IMR-90 (cell line): ENCODE measurements at regions not wholly inside any gene's neighbourhood (a gene's known extent, or its start where the extent isn't known, plus 50 kb on each side); places are given as distances from the start of the nearest gene placed in this dataset.
A peak's percentile ranks its signal among the peaks of the same experiment; 100 is the strongest.

Experiments used
- ATAC-seq: fragments of 200-7000 bp; cut with Tn5 transposase; 2 replicates; pipeline ENCODE4 v1.9.1; 2020; ENCODE audit warnings: low read depth, mild to moderate bottlenecking, moderate library complexity
- BruUV-seq: library from RNA; stranded (reverse); fragments of 400-500 nt; replicated peaks from 2 replicates; lab custom pipeline; 2021; lab: Mats Ljungman, UMichigan
- CTCF ChIA-PET: fragments of 300-600 bp; formaldehyde crosslinking; extraction: SDS; loops from one replicate; lab custom pipeline; 2021; ENCODE audit warnings: antibody characterized with exemption; lab: Yijun Ruan, JAX
- POLR2A ChIA-PET: fragments of 300-600 bp; sonication (Branson Sonifier 250); formaldehyde crosslinking; loops from one replicate; lab custom pipeline; 2022; ENCODE audit warnings: antibody characterized with exemption; ENCODE audit not compliant: unreplicated experiment; lab: Charles Lee
- DNase-seq: peaks from one replicate; pipeline ENCODE4 v3.0.0; 2013
- H2AFZ ChIP-seq: replicated peaks from 2 replicates; pipeline ENCODE3; 2013; ENCODE audit warnings: low read length, mild to moderate bottlenecking; ENCODE audit not compliant: poor library complexity
- H2AK5ac ChIP-seq: 2 replicates; pipeline ENCODE4 v1.6.1; 2013; ENCODE audit warnings: low read depth, low read length, inconsistent platforms
- H2AK9ac ChIP-seq: replicated peaks from 2 replicates; pipeline ENCODE3; 2013; ENCODE audit warnings: mild to moderate bottlenecking, low read depth, low read length, moderate library complexity; ENCODE audit not compliant: poor library complexity
- H2BK120ac ChIP-seq: 2 replicates; pipeline ENCODE4 v1.6.1; 2013; ENCODE audit warnings: low read depth, low read length, inconsistent platforms
- H2BK15ac ChIP-seq: 3 replicates; pipeline ENCODE4 v1.6.1; 2013; ENCODE audit warnings: low read depth, low read length, inconsistent platforms
- H2BK20ac ChIP-seq: 2 replicates; pipeline ENCODE4 v1.6.1; 2013; ENCODE audit warnings: low read depth, mild to moderate bottlenecking, inconsistent platforms, low read length, moderate library complexity
- H2BK5ac ChIP-seq: 2 replicates; pipeline ENCODE4 v1.6.1; 2013; ENCODE audit warnings: mild to moderate bottlenecking, low read depth, low read length, inconsistent platforms; ENCODE audit not compliant: poor library complexity, severe bottlenecking
- H3K14ac ChIP-seq: replicated peaks from 2 replicates; pipeline ENCODE4 v1.6.1; 2013; ENCODE audit warnings: low read depth, low read length, inconsistent platforms
- H3K18ac ChIP-seq: 2 replicates; pipeline ENCODE4 v1.6.1; 2013; ENCODE audit warnings: low read depth, low read length, control low read depth
- H3K23ac ChIP-seq: 2 replicates; pipeline ENCODE4 v1.6.1; 2013; ENCODE audit warnings: low read depth, low read length, inconsistent platforms
- H3K27ac ChIP-seq: 2 replicates; pipeline ENCODE4 v1.5.1; 2013; ENCODE audit warnings: mild to moderate bottlenecking, control low read depth, low read length; ENCODE audit not compliant: insufficient read depth
- H3K27me3 ChIP-seq: 2 replicates; pipeline ENCODE4 v1.6.1; 2013; ENCODE audit warnings: low read length; ENCODE audit not compliant: control insufficient read depth, insufficient read depth
- H3K36me3 ChIP-seq: 2 replicates; pipeline ENCODE4 v1.6.1; 2013; ENCODE audit warnings: low read length, mixed read lengths; ENCODE audit not compliant: control insufficient read depth, insufficient read depth
- H3K4ac ChIP-seq: 2 replicates; pipeline ENCODE4 v1.6.1; 2013; ENCODE audit warnings: low read depth, low read length, inconsistent platforms
- H3K4me1 ChIP-seq: 2 replicates; pipeline ENCODE4 v1.6.1; 2013; ENCODE audit warnings: low read length, mixed read lengths; ENCODE audit not compliant: control insufficient read depth, insufficient read depth
- H3K4me2 ChIP-seq: 2 replicates; pipeline ENCODE4 v1.6.1; 2013; ENCODE audit warnings: low read depth, mild to moderate bottlenecking, control low read depth, low read length, moderate library complexity
- H3K4me3 ChIP-seq: 2 replicates; pipeline ENCODE4 v1.5.1; 2013; ENCODE audit warnings: low read depth, mild to moderate bottlenecking, control low read depth, low read length, moderate library complexity; ENCODE audit not compliant: insufficient read depth
- H3K56ac ChIP-seq: 2 replicates; pipeline ENCODE4 v1.6.1; 2013; ENCODE audit warnings: low read length, inconsistent platforms; ENCODE audit not compliant: insufficient read depth; ENCODE audit errors: extremely low read depth
- H3K79me1 ChIP-seq, 2 experiments: 2 replicates each; pipeline ENCODE4 v1.6.1; 2013; ENCODE audit warnings: low read length in 2 of 2, inconsistent platforms in 1 of 2, low read depth in 1 of 2
- H3K9ac ChIP-seq: 2 replicates; pipeline ENCODE4 v1.6.1; 2013; ENCODE audit warnings: low read depth, low read length, control low read depth
- H3K9me1 ChIP-seq: 2 replicates; pipeline ENCODE4 v1.6.1; 2013; ENCODE audit warnings: low read length, inconsistent platforms; ENCODE audit not compliant: insufficient read depth
- H3K9me3 ChIP-seq: 2 replicates; pipeline ENCODE4 v1.6.1; 2013; ENCODE audit warnings: low read length; ENCODE audit not compliant: control insufficient read depth, insufficient read depth
- H4K20me1 ChIP-seq: 2 replicates; pipeline ENCODE4 v1.6.1; 2013; ENCODE audit warnings: low read length, inconsistent platforms; ENCODE audit not compliant: insufficient read depth
- H4K5ac ChIP-seq: 2 replicates; pipeline ENCODE4 v1.6.1; 2013; ENCODE audit warnings: mild to moderate bottlenecking, low read depth, low read length, control low read depth
- H4K8ac ChIP-seq, 2 experiments: 2 replicates each; pipeline ENCODE4 v1.6.1; 2013; ENCODE audit warnings: low read depth in 2 of 2, low read length in 2 of 2, control low read depth in 1 of 2, inconsistent platforms in 1 of 2
- H4K91ac ChIP-seq: 2 replicates; pipeline ENCODE4 v1.6.1; 2013; ENCODE audit warnings: low read depth, low read length, inconsistent platforms; ENCODE audit not compliant: insufficient read depth
- CEBPB ChIP-seq: IDR thresholded peaks from 2 replicates; pipeline ENCODE4 v1.6.1; 2012; ENCODE audit warnings: low read depth, low read length, improper control_type of control experiment
- MAZ ChIP-seq: IDR thresholded peaks from 2 replicates; pipeline ENCODE4 v1.6.1; 2012; ENCODE audit warnings: low read depth, mild to moderate bottlenecking, low read length, improper control_type of control experiment, moderate library complexity, borderline replicate concordance
- dilution Hi-C: fragments of 300-500 bp; cut with HindIII; formaldehyde crosslinking; loops from one replicate; pipeline ENCODE4 v1.14.3; 2018; ENCODE audit warnings: low sequenced_read_pairs; ENCODE audit not compliant: unreplicated experiment
- in situ Hi-C: fragments of 300-500 bp; cut with MboI; formaldehyde crosslinking; loops from 3 replicates; pipeline ENCODE4 v1.14.3; 2019; ENCODE audit warnings: low sequenced_read_pairs, inconsistent platforms, mixed read lengths
- intact Hi-C: fragments of 100-400 bp; cut with micrococcal nuclease; formaldehyde crosslinking; loops from 2 replicates; pipeline ENCODE4 v1.10.0; 2022

- ATAC-seq (no peak), DNase-seq (peak; percentile 37)
- in situ Hi-C loops (no loop called here), dilution Hi-C loops (no loop called here), intact Hi-C loops (loop anchor here (5.0 kb wide), 1 partner anchor 154 kb away; no protein-coding TSS in a partner anchor)
- Histone ChIP-seq H3K27ac (no peak overlapping the region), H2BK15ac (no peak overlapping the region), H2BK20ac (no peak overlapping the region), H3K9me1 (0 out of 2 replicates have a peak, but pooled peaks cover 3% of the 10 kb centered on the region), H2AK5ac (no peak overlapping the region), H3K14ac (no peak overlapping the region), H3K36me3 (no peaks in the 10 kb centered on the region), H2AFZ (no peak overlapping the region), H3K4me3 (no peak overlapping the region), H2AK9ac (no peak overlapping the region), H3K9me3 (no peaks in the 10 kb centered on the region), H3K18ac (no peak overlapping the region), H3K4me1 (peaks cover 8% of the 10 kb centered on the region), H3K27me3 (no peaks in the 10 kb centered on the region), H2BK120ac (no peak overlapping the region), H3K56ac (no peak overlapping the region), H4K91ac (no peak overlapping the region), H2BK5ac (no peak overlapping the region), H3K79me1 (no peaks in the 10 kb centered on the region), H4K5ac (no peak overlapping the region), H3K4ac (no peak overlapping the region), H4K8ac (no peak overlapping the region; a peak in 1 of 4 replicates), H3K4me2 (no peak overlapping the region), H4K20me1 (no peaks in the 10 kb centered on the region), H3K23ac (no peak overlapping the region), H3K9ac (no peak overlapping the region)
- TF ChIP-seq MAZ (no peak), CEBPB (peak; percentile 58)
- ChIA-PET POLR2A (no interaction called here), CTCF (no interaction called here)
- BruUV-seq: no TSS peak
Observed at GRCh38 chr2:145597809-145598208, 1077.9 kb upstream of the ZEB2 start.
